Peyer's patch (tissue), 4 donors: ENCODE measurements at regions not wholly inside any gene's neighbourhood (a gene's known extent, or its start where the extent isn't known, plus 50 kb on each side); places are given as distances from the start of the nearest gene placed in this dataset.

Experiments
- POLR2A ChIP-seq, 2 donors: fragments of 450-650 bp; IDR thresholded peaks; one replicate each; pipeline ENCODE4 v1.5.1; 2017; ENCODE audit warnings: antibody characterized with exemption in 2 of 2, mild to moderate bottlenecking in 2 of 2, moderate library complexity in 2 of 2
- TF ChIP-seq, protein P1 (sequence below), 6 experiments: fragments of 450-650 bp in 4 of 6; fragments of 200-600 bp in 2 of 6; sonication (generic) in 1 of 6; IDR thresholded peaks; one replicate each; pipeline ENCODE4 v1.5.1; 2017 to 2019; ENCODE audit warnings: antibody characterized with exemption in 6 of 6, mild to moderate bottlenecking in 3 of 6, moderate library complexity in 1 of 6

DNA sequence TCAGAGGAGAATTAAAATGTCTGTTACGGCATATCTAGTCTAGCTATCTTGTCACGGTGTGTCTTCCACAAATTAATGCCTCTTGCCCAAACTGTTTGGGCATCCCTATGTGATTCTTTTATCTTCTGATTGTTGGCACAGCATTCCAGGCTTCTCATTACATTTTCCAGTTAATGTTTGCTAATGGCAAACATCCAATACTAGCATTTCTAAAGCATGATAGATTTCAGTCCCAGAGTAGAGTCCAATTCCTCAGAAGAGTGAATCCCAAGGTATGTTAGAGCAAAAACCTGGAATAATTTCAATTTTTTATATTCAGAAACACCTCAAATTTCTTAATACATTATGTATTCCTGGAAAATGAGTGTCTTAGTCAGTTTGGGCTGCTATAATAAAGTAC is 684.5 kb upstream of the SLITRK1 start:
- TF ChIP-seq, protein P1, sequence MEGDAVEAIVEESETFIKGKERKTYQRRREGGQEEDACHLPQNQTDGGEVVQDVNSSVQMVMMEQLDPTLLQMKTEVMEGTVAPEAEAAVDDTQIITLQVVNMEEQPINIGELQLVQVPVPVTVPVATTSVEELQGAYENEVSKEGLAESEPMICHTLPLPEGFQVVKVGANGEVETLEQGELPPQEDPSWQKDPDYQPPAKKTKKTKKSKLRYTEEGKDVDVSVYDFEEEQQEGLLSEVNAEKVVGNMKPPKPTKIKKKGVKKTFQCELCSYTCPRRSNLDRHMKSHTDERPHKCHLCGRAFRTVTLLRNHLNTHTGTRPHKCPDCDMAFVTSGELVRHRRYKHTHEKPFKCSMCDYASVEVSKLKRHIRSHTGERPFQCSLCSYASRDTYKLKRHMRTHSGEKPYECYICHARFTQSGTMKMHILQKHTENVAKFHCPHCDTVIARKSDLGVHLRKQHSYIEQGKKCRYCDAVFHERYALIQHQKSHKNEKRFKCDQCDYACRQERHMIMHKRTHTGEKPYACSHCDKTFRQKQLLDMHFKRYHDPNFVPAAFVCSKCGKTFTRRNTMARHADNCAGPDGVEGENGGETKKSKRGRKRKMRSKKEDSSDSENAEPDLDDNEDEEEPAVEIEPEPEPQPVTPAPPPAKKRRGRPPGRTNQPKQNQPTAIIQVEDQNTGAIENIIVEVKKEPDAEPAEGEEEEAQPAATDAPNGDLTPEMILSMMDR (IDR thresholded peaks at IDR 0.05) = no peak
- no peak for TF ChIP-seq POLR2A (IDR thresholded peaks at IDR 0.05)
